OCI-LY1 (cell line): ENCODE measurements at regions not wholly inside any gene's neighbourhood (a gene's known extent, or its start where the extent isn't known, plus 50 kb on each side); places are given as distances from the start of the nearest gene placed in this dataset.

Source experiments
- H2AFZ ChIP-seq: fragments of 200-600 bp; sonication (generic), shearing (Covaris generic); 2 replicates; pipeline ENCODE4 v1.6.0; 2014; ENCODE audit warnings: antibody characterized with exemption, mild to moderate bottlenecking, low read length
- H3F3A ChIP-seq: fragments of 200-600 bp; sonication (generic), shearing (Covaris generic); 2 replicates; pipeline ENCODE4 v1.6.0; 2014; ENCODE audit warnings: mild to moderate bottlenecking, antibody characterized with exemption, low read length, moderate library complexity; ENCODE audit not compliant: insufficient read depth
- H3K27ac ChIP-seq: fragments of 200-600 bp; sonication (generic); 2 replicates; pipeline ENCODE4 v1.5.1; 2014; ENCODE audit warnings: low read length, mixed run types, mild to moderate bottlenecking, low read depth; ENCODE audit not compliant: poor library complexity, severe bottlenecking
- H3K27me3 ChIP-seq: fragments of 200-600 bp; sonication (generic); 2 replicates; pipeline ENCODE4 v1.6.0; 2014; ENCODE audit warnings: antibody characterized with exemption, mild to moderate bottlenecking, low read length, moderate library complexity; ENCODE audit not compliant: insufficient read depth
- H3K36me3 ChIP-seq: fragments of 200-600 bp; sonication (generic); 2 replicates; pipeline ENCODE4 v1.6.1; 2014; ENCODE audit warnings: mild to moderate bottlenecking, antibody characterized with exemption, low read length, moderate library complexity, mixed read lengths; ENCODE audit not compliant: insufficient read depth
- H3K4me1 ChIP-seq: fragments of 200-600 bp; sonication (generic); 2 replicates; pipeline ENCODE4 v1.5.1; 2014; ENCODE audit warnings: mild to moderate bottlenecking, low read length, moderate library complexity; ENCODE audit not compliant: insufficient read depth, severe bottlenecking
- H3K4me2 ChIP-seq: fragments of 200-600 bp; sonication (generic), shearing (Covaris generic); 2 replicates; pipeline ENCODE4 v1.6.1; 2014; ENCODE audit warnings: low read length
- H3K4me3 ChIP-seq: fragments of 200-600 bp; sonication (generic); 2 replicates; pipeline ENCODE4 v1.5.1; 2014; ENCODE audit warnings: low read length, low read depth, mild to moderate bottlenecking, mixed read lengths; ENCODE audit not compliant: poor library complexity, severe bottlenecking
- H3K79me2 ChIP-seq: fragments of 200-600 bp; shearing (Covaris generic); 2 replicates; pipeline ENCODE4 v1.6.1; 2016; ENCODE audit warnings: mixed run types, low read length, mixed read lengths; ENCODE audit not compliant: insufficient read depth
- H3K9ac ChIP-seq: fragments of 200-600 bp; sonication (generic), shearing (Covaris generic); 2 replicates; pipeline ENCODE4 v1.6.1; 2014; ENCODE audit warnings: mild to moderate bottlenecking, low read length, mixed read lengths
- H3K9me2 ChIP-seq: fragments of 200-600 bp; sonication (generic), shearing (Covaris generic); 2 replicates; pipeline ENCODE4 v1.6.1; 2014; ENCODE audit warnings: low read depth, mild to moderate bottlenecking, low read length, mixed read lengths
- H3K9me3 ChIP-seq: fragments of 200-600 bp; shearing (Covaris generic); 2 replicates; pipeline ENCODE4 v1.6.1; 2014; ENCODE audit warnings: low read length, mixed read lengths
- H4K20me1 ChIP-seq: fragments of 200-600 bp; sonication (generic), shearing (Covaris generic); 2 replicates; pipeline ENCODE4 v1.6.0; 2016; ENCODE audit warnings: mild to moderate bottlenecking, low read length; ENCODE audit not compliant: insufficient read depth
- EZH2 ChIP-seq: fragments of 200-600 bp; sonication (generic), shearing (Covaris generic); IDR thresholded peaks from 2 replicates; pipeline ENCODE4 v1.8.0; 2017; ENCODE audit warnings: borderline replicate concordance, mixed run types, mild to moderate bottlenecking, antibody characterized with exemption, low read length, moderate library complexity, mixed read lengths
- TF ChIP-seq, protein P1 (sequence below): fragments of 200-600 bp; sonication (generic), shearing (Covaris generic); IDR thresholded peaks from 2 replicates; pipeline ENCODE4 v1.5.1; 2017; ENCODE audit warnings: mild to moderate bottlenecking, antibody characterized with exemption, low read length, moderate library complexity, mixed read lengths

GRCh38 chr1:106962591-106962990, 93.9 kb upstream of the PRMT6 start:
- Histone ChIP-seq H2AFZ (no peak overlapping the region), H3F3A (no peaks in the 10 kb centered on the region), H3K9me2 (no peaks in the 10 kb centered on the region), H3K4me3 (no peak overlapping the region), H3K9me3 (no peaks in the 10 kb centered on the region), H3K79me2 (no peaks in the 10 kb centered on the region), H3K36me3 (no peaks in the 10 kb centered on the region), H3K4me2 (no peak overlapping the region), H3K27ac (no peak overlapping the region), H3K27me3 (no peaks in the 10 kb centered on the region), H3K4me1 (no peaks in the 10 kb centered on the region), H4K20me1 (no peaks in the 10 kb centered on the region; the same call in 1 of the 2 replicates), H3K9ac (no peak overlapping the region)
- TF ChIP-seq, protein P1, sequence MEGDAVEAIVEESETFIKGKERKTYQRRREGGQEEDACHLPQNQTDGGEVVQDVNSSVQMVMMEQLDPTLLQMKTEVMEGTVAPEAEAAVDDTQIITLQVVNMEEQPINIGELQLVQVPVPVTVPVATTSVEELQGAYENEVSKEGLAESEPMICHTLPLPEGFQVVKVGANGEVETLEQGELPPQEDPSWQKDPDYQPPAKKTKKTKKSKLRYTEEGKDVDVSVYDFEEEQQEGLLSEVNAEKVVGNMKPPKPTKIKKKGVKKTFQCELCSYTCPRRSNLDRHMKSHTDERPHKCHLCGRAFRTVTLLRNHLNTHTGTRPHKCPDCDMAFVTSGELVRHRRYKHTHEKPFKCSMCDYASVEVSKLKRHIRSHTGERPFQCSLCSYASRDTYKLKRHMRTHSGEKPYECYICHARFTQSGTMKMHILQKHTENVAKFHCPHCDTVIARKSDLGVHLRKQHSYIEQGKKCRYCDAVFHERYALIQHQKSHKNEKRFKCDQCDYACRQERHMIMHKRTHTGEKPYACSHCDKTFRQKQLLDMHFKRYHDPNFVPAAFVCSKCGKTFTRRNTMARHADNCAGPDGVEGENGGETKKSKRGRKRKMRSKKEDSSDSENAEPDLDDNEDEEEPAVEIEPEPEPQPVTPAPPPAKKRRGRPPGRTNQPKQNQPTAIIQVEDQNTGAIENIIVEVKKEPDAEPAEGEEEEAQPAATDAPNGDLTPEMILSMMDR = no peak
- no peak for TF ChIP-seq EZH2

DNA sequence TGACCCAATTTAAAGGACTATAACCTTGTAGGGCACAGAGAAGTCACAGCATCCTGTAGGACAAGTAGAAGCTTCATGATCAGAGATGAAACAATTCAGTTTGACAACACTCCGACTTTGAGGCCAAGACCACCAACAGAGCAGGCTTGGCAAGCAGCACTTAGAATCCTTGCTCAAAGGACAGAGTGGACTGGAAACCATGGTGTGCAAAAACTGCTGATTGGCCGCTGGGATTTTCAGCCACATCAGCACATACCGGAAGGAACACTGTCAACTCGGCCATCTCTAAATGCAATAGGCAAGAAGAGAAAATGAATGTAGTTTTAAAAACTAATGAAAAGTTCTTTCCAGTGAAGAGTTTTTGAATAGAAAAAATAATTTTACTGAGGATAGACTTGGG, 92.0 kb upstream of the PRMT6 start:
- H3K9me2 ChIP-seq = no peaks in the 10 kb centered on the region
- H2AFZ ChIP-seq = no peak overlapping the region
- H4K20me1 ChIP-seq = no peaks in the 10 kb centered on the region; the same call in 1 of the 2 replicates
- no peak overlapping the region for H3K27ac ChIP-seq
- H3K9ac ChIP-seq = no peak overlapping the region
- H3K4me2 ChIP-seq = no peak overlapping the region
- H3K4me1 ChIP-seq = no peaks in the 10 kb centered on the region
- no peak overlapping the region for H3K4me3 ChIP-seq
- no peaks in the 10 kb centered on the region for H3F3A ChIP-seq
- TF ChIP-seq, protein P1 = no peak
- no peak for TF ChIP-seq EZH2
- no peaks in the 10 kb centered on the region for H3K9me3 ChIP-seq
- H3K79me2 ChIP-seq = no peaks in the 10 kb centered on the region
- no peaks in the 10 kb centered on the region for H3K36me3 ChIP-seq
- H3K27me3 ChIP-seq = no peaks in the 10 kb centered on the region

DNA sequence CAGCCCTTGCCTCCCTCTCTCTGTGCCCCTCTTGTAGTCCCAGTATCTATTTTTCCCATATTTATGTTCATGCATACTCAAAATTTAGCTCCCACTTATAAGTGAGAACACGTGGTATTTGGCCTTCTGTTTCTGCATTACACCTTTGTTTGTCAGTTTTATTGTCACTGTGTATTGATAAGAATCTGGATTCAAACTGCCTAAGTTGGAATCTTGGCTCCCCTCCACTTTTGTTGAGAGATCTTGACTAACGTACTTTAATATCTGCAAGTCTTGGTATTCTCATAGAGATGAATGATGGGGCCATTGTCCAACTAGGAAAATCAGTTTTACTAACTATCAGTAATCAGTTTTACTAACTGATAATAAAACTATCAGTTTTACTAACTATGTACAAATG, 87.8 kb upstream of the PRMT6 start:
- Histone ChIP-seq H3K27me3 (no peaks in the 10 kb centered on the region), H3K79me2 (no peaks in the 10 kb centered on the region)
- TF ChIP-seq, protein P1 = no peak
- TF ChIP-seq EZH2 = no peak

More for the DNA sequence above, 87.8 kb upstream of the PRMT6 start:
- H2AFZ ChIP-seq = no peak overlapping the region
- H3K9ac ChIP-seq = no peak overlapping the region
- no peak overlapping the region for H3K27ac ChIP-seq
- no peaks in the 10 kb centered on the region for H3K9me2 ChIP-seq
- no peaks in the 10 kb centered on the region; the same call in 1 of the 2 replicates for H4K20me1 ChIP-seq
- no peaks in the 10 kb centered on the region for H3K4me1 ChIP-seq
- no peak overlapping the region for H3K4me3 ChIP-seq
- H3K36me3 ChIP-seq = no peaks in the 10 kb centered on the region
- H3K4me2 ChIP-seq = no peak overlapping the region
- H3K9me3 ChIP-seq = no peaks in the 10 kb centered on the region
- H3F3A ChIP-seq = no peaks in the 10 kb centered on the region
